Endodermal cell (in vitro differentiated cells): ENCODE measurements at regions not wholly inside any gene's neighbourhood (a gene's known extent, or its start where the extent isn't known, plus 50 kb on each side); places are given as distances from the start of the nearest gene placed in this dataset.

ENCODE experiments used
- DNase-seq: peaks from one replicate; pipeline ENCODE4 v3.0.0-alpha.2; 2017
- H3K27ac ChIP-seq: 2 replicates; pipeline ENCODE4 v1.5.1; 2013; ENCODE audit warnings: mild to moderate bottlenecking, low read depth, low read length, moderate library complexity
- H3K27me3 ChIP-seq: 2 replicates; pipeline ENCODE4 v1.6.1; 2013; ENCODE audit warnings: mild to moderate bottlenecking, low read length, moderate library complexity; ENCODE audit not compliant: insufficient read depth, control insufficient read depth, poor library complexity, severe bottlenecking
- H3K36me3 ChIP-seq: 2 replicates; pipeline ENCODE4 v1.7.0; 2013; ENCODE audit warnings: mild to moderate bottlenecking, low read length, moderate library complexity; ENCODE audit not compliant: control insufficient read depth, insufficient read depth
- H3K4me1 ChIP-seq: one replicate; pipeline ENCODE4 v1.7.0; 2013; ENCODE audit warnings: low read length; ENCODE audit not compliant: control insufficient read depth, insufficient read depth
- H3K4me3 ChIP-seq: 2 replicates; pipeline ENCODE4 v1.5.1; 2013; ENCODE audit warnings: mild to moderate bottlenecking, low read length, moderate library complexity
- H3K9ac ChIP-seq: 2 replicates; pipeline ENCODE4 v1.6.1; 2013; ENCODE audit warnings: mild to moderate bottlenecking, low read length, moderate library complexity; ENCODE audit not compliant: poor library complexity, severe bottlenecking; ENCODE audit errors: extremely low read depth
- H3K9me3 ChIP-seq: 2 replicates; pipeline ENCODE4 v1.6.1; 2013; ENCODE audit warnings: mild to moderate bottlenecking, low read length, moderate library complexity; ENCODE audit not compliant: control insufficient read depth
- H3K27ac Mint-ChIP-seq: 2 replicates; pipeline ENCODE4 v1.8.0; 2020; ENCODE audit warnings: mixed read lengths
- H3K27me3 Mint-ChIP-seq: 2 replicates; pipeline ENCODE4 v1.8.0; 2021; ENCODE audit warnings: mild to moderate bottlenecking, mixed read lengths; ENCODE audit not compliant: insufficient read depth
- H3K36me3 Mint-ChIP-seq: 2 replicates; pipeline ENCODE4 v1.8.0; 2020; ENCODE audit warnings: low read depth, mixed read lengths
- H3K4me1 Mint-ChIP-seq: 2 replicates; pipeline ENCODE4 v1.8.0; 2020; ENCODE audit warnings: mixed read lengths
- H3K4me3 Mint-ChIP-seq: 2 replicates; pipeline ENCODE4 v1.8.0; 2020; ENCODE audit warnings: mild to moderate bottlenecking, moderate library complexity, mixed read lengths
- H3K9me3 Mint-ChIP-seq: 2 replicates; pipeline ENCODE4 v1.8.0; 2020; ENCODE audit warnings: mild to moderate bottlenecking, mixed read lengths
- WGBS, 2 experiments: methylation state at CpG; one replicate each; pipeline versions ENCODE4 v1.1.5 to v1.1.7; 2013; ENCODE audit warnings: missing lambda C conversion rate in 2 of 2, mixed read lengths in 1 of 2; ENCODE audit not compliant: insufficient coverage in 1 of 2, insufficient read length in 1 of 2; 5-methylcytosine and 5-hydroxymethylcytosine counted together
- TF ChIP-seq, protein P1 (sequence below): fragments of 200-600 bp; sonication (generic); conservative IDR thresholded peaks from 2 replicates; pipeline ENCODE4 v1.5.0; 2021; ENCODE audit warnings: antibody characterized with exemption, mild to moderate bottlenecking

DNA sequence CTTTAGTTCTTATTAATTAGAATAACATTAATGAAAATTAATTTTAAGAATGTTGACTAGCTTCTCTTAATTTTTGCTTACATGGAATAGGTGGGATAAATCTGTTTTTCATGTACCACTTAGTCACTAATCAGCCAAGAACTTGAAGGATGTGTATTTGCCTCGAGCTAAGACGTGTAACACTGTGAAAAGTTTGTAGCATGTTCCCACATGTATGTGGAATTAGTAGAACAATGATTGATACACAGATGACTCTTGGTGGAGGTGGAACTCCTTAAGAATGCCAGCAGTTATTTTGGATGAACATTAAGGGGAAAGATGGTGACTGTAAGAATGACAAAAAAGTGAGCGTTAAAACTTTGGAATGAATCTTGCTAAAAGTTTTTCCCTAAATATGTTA lies 435.7 kb upstream of the MDGA2 start:
- H3K36me3 Mint-ChIP-seq, result no peaks in the 10 kb centered on the region
- Histone ChIP-seq H3K36me3 (no peaks in the 10 kb centered on the region), H3K9me3 (no peaks in the 10 kb centered on the region), H3K4me1 (no peaks in the 10 kb centered on the region), H3K4me3 (no peak overlapping the region), H3K27me3 (no peaks in the 10 kb centered on the region), H3K27ac (no peak overlapping the region), H3K9ac (no peak overlapping the region)
- H3K27me3 Mint-ChIP-seq, result no peaks in the 10 kb centered on the region
- no peak overlapping the region for H3K4me3 Mint-ChIP-seq
- H3K27ac Mint-ChIP-seq, result no peak overlapping the region
- no peak for DNase-seq
- peaks cover 17% of the 10 kb centered on the region for H3K4me1 Mint-ChIP-seq
- TF ChIP-seq, protein P1, sequence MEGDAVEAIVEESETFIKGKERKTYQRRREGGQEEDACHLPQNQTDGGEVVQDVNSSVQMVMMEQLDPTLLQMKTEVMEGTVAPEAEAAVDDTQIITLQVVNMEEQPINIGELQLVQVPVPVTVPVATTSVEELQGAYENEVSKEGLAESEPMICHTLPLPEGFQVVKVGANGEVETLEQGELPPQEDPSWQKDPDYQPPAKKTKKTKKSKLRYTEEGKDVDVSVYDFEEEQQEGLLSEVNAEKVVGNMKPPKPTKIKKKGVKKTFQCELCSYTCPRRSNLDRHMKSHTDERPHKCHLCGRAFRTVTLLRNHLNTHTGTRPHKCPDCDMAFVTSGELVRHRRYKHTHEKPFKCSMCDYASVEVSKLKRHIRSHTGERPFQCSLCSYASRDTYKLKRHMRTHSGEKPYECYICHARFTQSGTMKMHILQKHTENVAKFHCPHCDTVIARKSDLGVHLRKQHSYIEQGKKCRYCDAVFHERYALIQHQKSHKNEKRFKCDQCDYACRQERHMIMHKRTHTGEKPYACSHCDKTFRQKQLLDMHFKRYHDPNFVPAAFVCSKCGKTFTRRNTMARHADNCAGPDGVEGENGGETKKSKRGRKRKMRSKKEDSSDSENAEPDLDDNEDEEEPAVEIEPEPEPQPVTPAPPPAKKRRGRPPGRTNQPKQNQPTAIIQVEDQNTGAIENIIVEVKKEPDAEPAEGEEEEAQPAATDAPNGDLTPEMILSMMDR, result no peak
- 88 to 100% methylated on average over 2 to 3 of the region's 3 CpGs for WGBS, 2 experiments
- no peaks in the 10 kb centered on the region for H3K9me3 Mint-ChIP-seq

- Histone ChIP-seq H3K9ac (no peak overlapping the region), H3K9me3 (no peaks in the 10 kb centered on the region), H3K36me3 (no peaks in the 10 kb centered on the region), H3K27ac (no peak overlapping the region), H3K4me1 (no peaks in the 10 kb centered on the region), H3K4me3 (no peak overlapping the region), H3K27me3 (no peaks in the 10 kb centered on the region)
- TF ChIP-seq, protein P1, result no peak
- 83 to 86% methylated on average over 1 of the region's 1 CpG for WGBS, 2 experiments
- DNase-seq, result no peak
- no peaks in the 10 kb centered on the region for H3K27me3 Mint-ChIP-seq
- no peak overlapping the region for H3K27ac Mint-ChIP-seq
- no peaks in the 10 kb centered on the region for H3K36me3 Mint-ChIP-seq
- peaks cover 19% of the 10 kb centered on the region for H3K4me1 Mint-ChIP-seq
- H3K9me3 Mint-ChIP-seq, result no peaks in the 10 kb centered on the region
- H3K4me3 Mint-ChIP-seq, result no peak overlapping the region
These were observed 432.2 kb upstream of the MDGA2 start for GRCh38 chr14:48107646-48108045.

GRCh38 chr14:48096897-48097296 lies 421.5 kb upstream of the MDGA2 start:
- Mint-ChIP-seq H3K4me3 (no peak overlapping the region), H3K27ac (no peak overlapping the region), H3K9me3 (peaks cover 5% of the 10 kb centered on the region), H3K4me1 (peaks cover 2% of the 10 kb centered on the region), H3K27me3 (no peaks in the 10 kb centered on the region), H3K36me3 (peaks cover 1% of the 10 kb centered on the region)
- no peak overlapping the region for H3K27ac ChIP-seq
- no peaks in the 10 kb centered on the region for H3K9me3 ChIP-seq
- TF ChIP-seq, protein P1, result no peak
- no peaks in the 10 kb centered on the region for H3K36me3 ChIP-seq
- no peak for DNase-seq
- WGBS, 2 experiments, result 96 to 100% methylated on average over 1 to 2 of the region's 2 CpGs
- no peaks in the 10 kb centered on the region for H3K27me3 ChIP-seq
- no peak overlapping the region for H3K9ac ChIP-seq
- no peaks in the 10 kb centered on the region for H3K4me1 ChIP-seq
- H3K4me3 ChIP-seq, result no peak overlapping the region
